Loucy (cell line): ENCODE measurements at regions not wholly inside any gene's neighbourhood (a gene's known extent, or its start where the extent isn't known, plus 50 kb on each side); places are given as distances from the start of the nearest gene placed in this dataset.

Experiments
- H2AFZ ChIP-seq: fragments of 200-600 bp; sonication (generic); 2 replicates; pipeline ENCODE4 v1.6.0; 2016; ENCODE audit warnings: antibody characterized with exemption, mild to moderate bottlenecking, low read length, moderate library complexity
- H3F3A ChIP-seq: fragments of 200-600 bp; 2 replicates; pipeline ENCODE4 v1.6.0; 2016; ENCODE audit warnings: antibody characterized with exemption, low read depth, mild to moderate bottlenecking
- H3K27me3 ChIP-seq: fragments of 200-600 bp; sonication (generic); 2 replicates; pipeline ENCODE4 v1.6.1; 2014; ENCODE audit warnings: low read length, mild to moderate bottlenecking; ENCODE audit not compliant: insufficient read depth, poor library complexity, severe bottlenecking
- H3K36me3 ChIP-seq: fragments of 200-600 bp; sonication (generic); 2 replicates; pipeline ENCODE4 v1.6.1; 2016; ENCODE audit warnings: low read length; ENCODE audit not compliant: insufficient read depth
- H3K4me1 ChIP-seq: fragments of 200-600 bp; sonication (generic); 2 replicates; pipeline ENCODE4 v1.5.1; 2014; ENCODE audit warnings: low read length, mild to moderate bottlenecking; ENCODE audit not compliant: insufficient read depth, poor library complexity, severe bottlenecking
- H3K4me2 ChIP-seq: fragments of 200-600 bp; sonication (generic); 2 replicates; pipeline ENCODE4 v1.6.0; 2014; ENCODE audit warnings: antibody characterized with exemption, low read length, low read depth, mild to moderate bottlenecking; ENCODE audit not compliant: poor library complexity, severe bottlenecking
- H3K4me3 ChIP-seq: fragments of 200-600 bp; sonication (generic); 2 replicates; pipeline ENCODE4 v1.5.1; 2014; ENCODE audit warnings: low read length, mild to moderate bottlenecking, mixed read lengths; ENCODE audit not compliant: poor library complexity, severe bottlenecking
- H3K79me2 ChIP-seq: fragments of 200-600 bp; sonication (generic); 2 replicates; pipeline ENCODE4 v1.6.1; 2014; ENCODE audit warnings: low read length; ENCODE audit not compliant: insufficient read depth
- H3K9ac ChIP-seq: fragments of 200-600 bp; sonication (generic); 2 replicates; pipeline ENCODE4 v1.6.0; 2014; ENCODE audit warnings: mild to moderate bottlenecking, low read depth, low read length, moderate library complexity; ENCODE audit not compliant: poor library complexity, severe bottlenecking
- H3K9me2 ChIP-seq: fragments of 200-600 bp; sonication (generic); replicated peaks from 2 replicates; pipeline ENCODE4 v1.6.1; 2016; ENCODE audit warnings: low read depth, low read length, mixed read lengths
- H3K9me3 ChIP-seq: fragments of 200-600 bp; sonication (generic); 2 replicates; pipeline ENCODE4 v1.6.1; 2014; ENCODE audit warnings: mild to moderate bottlenecking, antibody characterized with exemption, low read length, low read depth; ENCODE audit not compliant: insufficient read depth
- H4K20me1 ChIP-seq: fragments of 200-600 bp; sonication (generic); 2 replicates; pipeline ENCODE4 v1.6.0; 2014; ENCODE audit warnings: antibody characterized with exemption, low read length, mild to moderate bottlenecking; ENCODE audit not compliant: insufficient read depth, poor library complexity, severe bottlenecking
- CTCF ChIP-seq: fragments of 200-600 bp; sonication (generic); conservative IDR thresholded peaks from 2 replicates; pipeline ENCODE4 v1.5.1; 2014; ENCODE audit warnings: mild to moderate bottlenecking, antibody characterized with exemption, low read length
- EZH2phosphoT487 ChIP-seq: fragments of 200-600 bp; IDR thresholded peaks from 2 replicates; pipeline ENCODE4 v1.6.1; 2018; ENCODE audit warnings: antibody characterized with exemption, mild to moderate bottlenecking, moderate library complexity, borderline replicate concordance

GRCh38 chr3:74390121-74390877, 224.2 kb downstream of the CNTN3 start:
- Histone ChIP-seq H3K9me3 (no peaks in the 10 kb centered on the region), H3K4me3 (no peak overlapping the region), H3K36me3 (no peaks in the 10 kb centered on the region), H4K20me1 (no peaks in the 10 kb centered on the region), H3K79me2 (no peaks in the 10 kb centered on the region), H3K9me2 (no peaks in the 10 kb centered on the region), H3K4me2 (no peak overlapping the region), H3K27me3 (no peaks in the 10 kb centered on the region), H3F3A (no peaks in the 10 kb centered on the region), H2AFZ (no peak overlapping the region), H3K4me1 (no peaks in the 10 kb centered on the region), H3K9ac (no peak overlapping the region)
- no peak for TF ChIP-seq EZH2phosphoT487
- TF ChIP-seq CTCF = no peak

- Histone ChIP-seq H3K4me1 (no peaks in the 10 kb centered on the region), H3K27me3 (no peaks in the 10 kb centered on the region), H3K36me3 (no peaks in the 10 kb centered on the region), H3K4me3 (no peak overlapping the region), H2AFZ (no peak overlapping the region), H3K9me3 (no peaks in the 10 kb centered on the region), H3F3A (no peaks in the 10 kb centered on the region), H3K4me2 (no peak overlapping the region), H3K9ac (no peak overlapping the region), H3K79me2 (no peaks in the 10 kb centered on the region), H3K9me2 (no peaks in the 10 kb centered on the region), H4K20me1 (no peaks in the 10 kb centered on the region)
- TF ChIP-seq CTCF (no peak), EZH2phosphoT487 (no peak)
Observed at GRCh38 chr3:74387111-74387735, 227.2 kb downstream of the CNTN3 start.

GRCh38 chr3:74384159-74384558, 230.3 kb downstream of the CNTN3 start:
- H3K9ac ChIP-seq = no peak overlapping the region
- no peak overlapping the region for H3K4me2 ChIP-seq
- no peaks in the 10 kb centered on the region for H3K36me3 ChIP-seq
- H3K27me3 ChIP-seq = no peaks in the 10 kb centered on the region
- H3K4me1 ChIP-seq = no peaks in the 10 kb centered on the region
- H3K4me3 ChIP-seq = no peak overlapping the region
- no peak for TF ChIP-seq EZH2phosphoT487
- TF ChIP-seq CTCF = no peak
- no peaks in the 10 kb centered on the region for H3F3A ChIP-seq
- H3K79me2 ChIP-seq = no peaks in the 10 kb centered on the region
- H4K20me1 ChIP-seq = no peaks in the 10 kb centered on the region
- H2AFZ ChIP-seq = no peak overlapping the region
- no peaks in the 10 kb centered on the region for H3K9me3 ChIP-seq
- no peaks in the 10 kb centered on the region for H3K9me2 ChIP-seq
